DMS 273 (cell line): ENCODE measurements at regions not wholly inside any gene's neighbourhood (a gene's known extent, or its start where the extent isn't known, plus 50 kb on each side); places are given as distances from the start of the nearest gene placed in this dataset.
A peak's percentile ranks its signal among the peaks of the same experiment; 100 is the strongest.

Experiments used
- DNase-seq: peaks from one replicate; lab custom pipeline; 2025; ENCODE audit not compliant: unreplicated experiment; lab: John Stamatoyannopoulos, UW

GRCh38 chr1:182196897-182197870, 135.7 kb upstream of the ZNF648 start:
- DNase-seq, result peak; percentile 11

GRCh38 chr1:182195733-182196132, 134.2 kb upstream of the ZNF648 start:
- no peak for DNase-seq

GRCh38 chr1:182193908-182194550, 132.5 kb upstream of the ZNF648 start:
- peak; percentile 58 for DNase-seq

GRCh38 chr1:182192966-182193365, 131.5 kb upstream of the ZNF648 start:
- no peak for DNase-seq

GRCh38 chr1:182192215-182192614, 130.7 kb upstream of the ZNF648 start:
- no peak for DNase-seq

- no peak for DNase-seq
Observed at GRCh38 chr1:182191381-182192115, 130.0 kb upstream of the ZNF648 start.

GRCh38 chr1:182189535-182190066, 128.1 kb upstream of the ZNF648 start:
- DNase-seq, result no peak

- DNase-seq, result no peak
Observed at GRCh38 chr1:182186757-182187146, 125.2 kb upstream of the ZNF648 start.

- peak; percentile 67 for DNase-seq
Observed at GRCh38 chr1:182185842-182186756, 124.6 kb upstream of the ZNF648 start.

- DNase-seq, result no peak
Observed at GRCh38 chr1:182185136-182185535, 123.6 kb upstream of the ZNF648 start.

- DNase-seq, result no peak
Observed at GRCh38 chr1:182183606-182184005, 122.1 kb upstream of the ZNF648 start.

- DNase-seq, result no peak
Observed at GRCh38 chr1:182182311-182182710, 120.8 kb upstream of the ZNF648 start.

- DNase-seq, result no peak
Observed at GRCh38 chr1:182181167-182181572, 119.7 kb upstream of the ZNF648 start.

GRCh38 chr1:182175361-182175931, 113.9 kb upstream of the ZNF648 start:
- DNase-seq, result no peak

- no peak for DNase-seq
Observed at GRCh38 chr1:182174513-182174855, 113.0 kb upstream of the ZNF648 start.

- peak; percentile 7 for DNase-seq
Observed at GRCh38 chr1:182173808-182174512, 112.4 kb upstream of the ZNF648 start.

- DNase-seq, result no peak
Observed at GRCh38 chr1:182172699-182173098, 111.2 kb upstream of the ZNF648 start.

- DNase-seq, result no peak
Observed at GRCh38 chr1:182170891-182171461, 109.5 kb upstream of the ZNF648 start.

GRCh38 chr1:182169203-182169602, 107.7 kb upstream of the ZNF648 start:
- DNase-seq, result no peak
